OCI-LY7 (cell line): ENCODE measurements at regions not wholly inside any gene's neighbourhood (a gene's known extent, or its start where the extent isn't known, plus 50 kb on each side); places are given as distances from the start of the nearest gene placed in this dataset.
"Not testable (repeated sequence)": the region's sequence is repeated elsewhere in the genome, so short reads cannot be mapped to it uniquely, and the experiment has no call there.

ENCODE experiments used
- CTCF ChIP-seq: fragments of 200-600 bp; sonication (generic); conservative IDR thresholded peaks from 2 replicates; pipeline ENCODE4 v1.5.1; 2014; ENCODE audit warnings: mild to moderate bottlenecking, antibody characterized with exemption, low read length, moderate library complexity, mixed read lengths
- EZH2phosphoT487 ChIP-seq: fragments of 200-600 bp; sonication (generic); IDR thresholded peaks from 2 replicates; pipeline ENCODE4 v1.6.1; 2018; ENCODE audit warnings: low read depth, borderline replicate concordance, mild to moderate bottlenecking, mixed run types, antibody characterized with exemption, low read length, moderate library complexity, mixed read lengths

GRCh38 chr5:126681314-126681713, 80.6 kb downstream of the PHAX start:
- not testable (repeated sequence) for TF ChIP-seq CTCF, EZH2phosphoT487
